Activated CD4-positive, alpha-beta memory T cell treated with anti-CD3 and anti-CD28 coated beads, Interleukin-2, amount 10 ng/mL, durations not matched to agents 7 days and 5 days (primary cell): ENCODE measurements at regions not wholly inside any gene's neighbourhood (a gene's known extent, or its start where the extent isn't known, plus 50 kb on each side); places are given as distances from the start of the nearest gene placed in this dataset.
"Not testable (repeated sequence)": the region's sequence is repeated elsewhere in the genome, so short reads cannot be mapped to it uniquely, and the experiment has no call there.

Experiments
- CTCF ChIA-PET: fragments of 350-600 bp; sonication (Branson Sonifier 250); formaldehyde crosslinking; loops from one replicate; lab custom pipeline; 2021; ENCODE audit warnings: antibody characterized with exemption, inconsistent platforms; lab: Charles Lee
- POLR2A ChIA-PET: fragments of 350-600 bp; sonication (Branson Sonifier 250); formaldehyde crosslinking; loops from one replicate; lab custom pipeline; 2021; ENCODE audit warnings: antibody characterized with exemption; lab: Charles Lee
- DNase-seq: peaks from one replicate; pipeline ENCODE4 v3.0.0-alpha.2; 2020
- H3K27ac Mint-ChIP-seq: one replicate; pipeline ENCODE4 v1.8.0; 2021; ENCODE audit warnings: mild to moderate bottlenecking, mixed read lengths
- H3K27me3 Mint-ChIP-seq: one replicate; pipeline ENCODE4 v1.8.0; 2021; ENCODE audit warnings: mixed read lengths
- H3K36me3 Mint-ChIP-seq: one replicate; pipeline ENCODE4 v1.8.0; 2021; ENCODE audit warnings: low read depth, mixed read lengths
- H3K4me1 Mint-ChIP-seq: one replicate; pipeline ENCODE4 v1.8.0; 2021; ENCODE audit warnings: mixed read lengths
- H3K4me3 Mint-ChIP-seq: one replicate; pipeline ENCODE4 v1.8.0; 2021; ENCODE audit warnings: mild to moderate bottlenecking, mixed read lengths
- H3K9me3 Mint-ChIP-seq: one replicate; pipeline ENCODE4 v1.8.0; 2021; ENCODE audit warnings: mixed read lengths

DNA sequence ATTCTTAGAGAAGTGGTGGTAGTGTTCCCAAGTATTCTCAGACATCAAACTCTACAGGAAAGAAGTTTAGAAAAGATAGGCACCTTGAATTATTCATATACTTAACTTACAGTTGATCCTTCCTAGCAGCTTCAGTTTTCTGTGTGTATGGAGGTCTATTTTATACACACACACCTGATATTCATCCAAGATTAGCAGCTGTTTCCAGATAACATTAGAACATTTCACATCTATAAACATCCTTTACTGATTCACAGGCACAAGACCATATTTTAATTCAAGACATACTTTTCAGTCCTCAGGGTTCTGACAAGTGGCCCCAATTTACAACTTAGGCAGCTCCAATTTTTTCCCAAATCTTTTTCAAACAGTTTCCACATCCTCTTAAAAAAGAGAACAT is 287.8 kb upstream of the USP25 start:
- Mint-ChIP-seq H3K9me3 (no peaks in the 10 kb centered on the region), H3K27me3 (no peaks in the 10 kb centered on the region), H3K4me1 (no peaks in the 10 kb centered on the region), H3K36me3 (no peaks in the 10 kb centered on the region), H3K27ac (no peak overlapping the region), H3K4me3 (no peak overlapping the region)
- CTCF ChIA-PET = no interaction called here
- DNase-seq = no peak
- POLR2A ChIA-PET = no interaction called here

DNA sequence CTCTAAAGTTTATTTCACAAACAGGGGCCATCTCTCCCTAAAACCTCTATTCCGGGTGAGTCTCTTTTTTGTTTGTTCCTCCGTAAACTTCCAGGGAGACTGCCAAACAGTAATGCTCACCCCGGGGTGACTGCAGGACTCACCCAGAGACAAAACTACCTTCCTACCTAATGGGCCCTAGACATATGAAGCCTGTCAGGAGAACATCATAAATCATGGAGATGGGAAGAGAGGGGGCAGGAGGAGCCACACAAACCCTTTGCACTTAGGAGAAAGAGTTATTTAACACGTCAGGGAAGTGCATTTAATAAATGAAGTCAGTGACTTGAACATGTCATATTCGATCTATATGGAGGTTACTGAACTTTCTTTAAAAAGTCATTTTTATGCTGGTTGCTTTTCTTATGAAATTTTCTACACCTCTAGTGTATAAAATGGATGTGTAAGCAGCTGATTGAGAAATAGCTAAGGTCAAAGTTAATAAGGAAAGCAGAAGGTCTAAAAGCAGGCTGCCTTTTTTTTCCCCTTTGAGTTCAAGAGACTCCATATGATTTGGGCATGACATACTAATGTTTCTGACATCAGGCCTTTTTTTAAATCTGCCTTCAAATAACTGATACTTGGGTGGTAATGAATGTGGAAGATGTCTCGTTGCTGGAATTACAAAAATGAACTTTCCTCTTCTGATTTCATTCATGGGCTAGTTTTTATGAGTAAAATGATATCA is 286.9 kb upstream of the USP25 start:
- no peak for DNase-seq
- H3K27ac Mint-ChIP-seq = no peak overlapping the region
- POLR2A ChIA-PET = no interaction called here
- CTCF ChIA-PET = no interaction called here
- no peaks in the 10 kb centered on the region for H3K9me3 Mint-ChIP-seq
- no peaks in the 10 kb centered on the region for H3K36me3 Mint-ChIP-seq
- H3K4me3 Mint-ChIP-seq = no peak overlapping the region
- H3K4me1 Mint-ChIP-seq = no peaks in the 10 kb centered on the region
- H3K27me3 Mint-ChIP-seq = no peaks in the 10 kb centered on the region

DNA sequence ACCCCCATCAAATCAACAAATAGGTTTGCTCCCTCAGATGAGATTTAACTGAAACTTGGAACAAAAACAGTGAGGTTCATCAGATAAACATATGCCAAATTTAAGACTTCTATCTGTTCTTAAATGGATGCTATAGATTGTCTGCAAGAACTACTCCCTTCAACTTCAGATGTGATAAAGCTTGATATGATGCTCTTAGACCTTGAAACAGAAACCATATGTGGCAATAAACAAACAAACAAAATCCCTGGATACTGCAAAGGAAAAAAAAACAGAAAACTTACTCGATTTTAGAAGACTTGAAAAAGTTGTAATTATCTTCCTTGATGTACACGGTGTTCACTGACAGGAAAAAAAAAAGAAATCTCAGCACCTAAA is 286.1 kb upstream of the USP25 start:
- Mint-ChIP-seq H3K4me1 (no peaks in the 10 kb centered on the region), H3K27me3 (no peaks in the 10 kb centered on the region), H3K27ac (no peak overlapping the region), H3K4me3 (no peak overlapping the region), H3K36me3 (no peaks in the 10 kb centered on the region), H3K9me3 (no peaks in the 10 kb centered on the region)
- ChIA-PET POLR2A (no interaction called here), CTCF (no interaction called here)
- no peak for DNase-seq

DNA sequence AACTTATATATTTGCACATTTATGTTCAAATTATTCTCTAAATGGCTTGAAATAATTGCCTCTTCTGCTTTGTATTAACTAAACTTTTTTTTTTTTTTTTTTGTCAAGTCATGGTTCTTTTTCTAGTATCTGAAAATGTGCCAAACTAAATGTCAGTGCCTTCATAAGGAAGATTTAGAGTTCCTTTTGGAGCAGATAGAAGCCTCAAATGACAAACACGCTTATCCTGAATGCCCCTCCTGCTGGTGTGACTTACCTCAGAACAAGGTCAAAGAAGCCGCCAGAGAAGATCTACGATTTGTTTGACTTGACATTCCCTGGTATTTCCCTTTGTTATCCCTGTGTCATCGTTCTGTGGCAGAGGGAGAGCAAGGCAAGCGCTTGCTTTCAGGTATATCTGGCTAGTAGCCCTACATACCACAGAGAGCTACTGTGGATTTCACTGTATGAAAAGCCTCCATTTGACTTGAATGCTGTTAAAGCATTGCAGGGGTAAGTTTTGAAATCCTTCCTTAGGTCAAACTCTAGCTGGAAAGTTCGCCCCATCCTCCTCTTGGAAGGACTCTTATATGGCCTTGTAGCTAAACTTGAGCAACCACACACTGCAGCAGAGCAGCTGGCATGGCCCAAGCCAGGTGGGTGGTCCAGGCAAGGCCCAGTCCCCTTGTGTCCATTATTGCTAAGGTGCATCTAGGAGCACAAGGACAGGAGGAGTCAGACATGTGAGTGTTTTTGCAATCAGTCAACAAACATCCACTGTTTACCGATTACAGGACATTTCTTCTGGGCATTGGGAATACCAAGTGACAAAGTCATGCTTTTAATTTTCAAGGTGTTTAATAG is 285.4 kb upstream of the USP25 start:
- H3K4me1 Mint-ChIP-seq = no peaks in the 10 kb centered on the region
- H3K4me3 Mint-ChIP-seq = no peak overlapping the region
- H3K27ac Mint-ChIP-seq = no peak overlapping the region
- no peak for DNase-seq
- CTCF ChIA-PET = no interaction called here
- H3K9me3 Mint-ChIP-seq = no peaks in the 10 kb centered on the region
- no peaks in the 10 kb centered on the region for H3K27me3 Mint-ChIP-seq
- POLR2A ChIA-PET = no interaction called here
- H3K36me3 Mint-ChIP-seq = no peaks in the 10 kb centered on the region

DNA sequence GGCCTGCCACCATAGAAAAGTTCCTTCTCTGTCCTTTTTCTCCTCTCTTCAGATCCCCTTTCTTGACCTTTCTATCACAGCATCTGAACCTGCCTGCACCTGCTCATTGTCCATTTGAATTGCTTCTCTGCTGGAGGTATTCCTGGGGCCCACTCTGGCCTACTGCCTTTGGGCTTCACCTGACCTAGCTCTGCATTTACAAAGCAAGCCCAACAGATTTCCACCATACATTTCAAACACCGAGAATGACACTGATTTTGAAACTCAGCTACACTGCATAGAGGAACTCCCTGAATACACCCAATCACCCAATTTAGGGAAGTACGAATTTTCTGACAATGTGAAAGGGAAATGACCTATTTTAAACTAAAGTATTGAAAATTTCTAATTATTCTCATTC is 284.5 kb upstream of the USP25 start:
- no peaks in the 10 kb centered on the region for H3K27me3 Mint-ChIP-seq
- no peaks in the 10 kb centered on the region for H3K4me1 Mint-ChIP-seq
- ChIA-PET CTCF (no interaction called here), POLR2A (no interaction called here)
- no peak overlapping the region for H3K4me3 Mint-ChIP-seq
- no peaks in the 10 kb centered on the region for H3K9me3 Mint-ChIP-seq
- no peak overlapping the region for H3K27ac Mint-ChIP-seq
- DNase-seq = no peak
- no peaks in the 10 kb centered on the region for H3K36me3 Mint-ChIP-seq

DNA sequence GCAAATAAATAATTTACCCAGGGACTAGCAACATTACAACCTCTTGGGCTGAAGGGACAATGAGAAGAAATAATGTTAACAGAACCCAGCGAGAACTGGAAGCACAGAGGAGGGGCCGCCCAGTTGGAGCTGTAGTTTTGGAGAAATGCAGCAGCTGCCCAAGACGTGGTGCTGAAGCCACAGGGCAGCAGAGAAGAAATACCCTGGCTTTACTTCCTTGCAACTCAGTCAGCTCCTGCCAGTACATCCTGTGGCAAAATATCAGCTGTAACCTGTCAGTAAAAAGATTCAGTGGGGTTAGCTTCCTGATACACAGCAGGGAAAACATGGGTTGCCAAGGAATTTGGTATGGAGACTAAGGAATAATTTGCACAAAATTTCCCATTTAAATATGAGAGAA is 283.6 kb upstream of the USP25 start:
- no peak overlapping the region for H3K27ac Mint-ChIP-seq
- H3K4me1 Mint-ChIP-seq = no peaks in the 10 kb centered on the region
- no peaks in the 10 kb centered on the region for H3K27me3 Mint-ChIP-seq
- no peaks in the 10 kb centered on the region for H3K36me3 Mint-ChIP-seq
- POLR2A ChIA-PET = no interaction called here
- no peak for DNase-seq
- H3K4me3 Mint-ChIP-seq = no peak overlapping the region
- CTCF ChIA-PET = no interaction called here
- no peaks in the 10 kb centered on the region for H3K9me3 Mint-ChIP-seq

DNA sequence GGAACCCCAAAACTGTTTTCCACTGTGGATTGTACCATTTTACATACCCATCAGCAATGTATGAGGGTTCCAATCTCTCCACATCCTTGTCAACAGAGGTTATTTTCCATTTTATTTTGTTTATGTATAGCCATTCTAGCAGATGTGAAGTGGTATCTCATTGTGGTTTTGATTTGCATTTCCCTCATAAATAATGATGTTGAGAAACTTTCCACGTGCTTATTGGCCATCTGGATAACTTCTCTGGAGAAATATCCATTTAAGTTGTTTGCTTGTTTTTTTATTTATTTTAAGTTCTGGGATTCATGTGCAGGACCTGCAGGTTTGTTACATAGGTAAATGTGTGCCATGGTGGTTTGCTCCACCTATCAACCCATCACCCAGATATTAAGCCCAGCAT is 280.2 kb upstream of the USP25 start:
- DNase-seq = no peak
- Mint-ChIP-seq H3K4me1 (no peaks in the 10 kb centered on the region), H3K4me3 (no peak overlapping the region), H3K9me3 (no peaks in the 10 kb centered on the region), H3K27me3 (no peaks in the 10 kb centered on the region), H3K36me3 (no peaks in the 10 kb centered on the region), H3K27ac (no peak overlapping the region)
- ChIA-PET CTCF (no interaction called here), POLR2A (no interaction called here)

DNA sequence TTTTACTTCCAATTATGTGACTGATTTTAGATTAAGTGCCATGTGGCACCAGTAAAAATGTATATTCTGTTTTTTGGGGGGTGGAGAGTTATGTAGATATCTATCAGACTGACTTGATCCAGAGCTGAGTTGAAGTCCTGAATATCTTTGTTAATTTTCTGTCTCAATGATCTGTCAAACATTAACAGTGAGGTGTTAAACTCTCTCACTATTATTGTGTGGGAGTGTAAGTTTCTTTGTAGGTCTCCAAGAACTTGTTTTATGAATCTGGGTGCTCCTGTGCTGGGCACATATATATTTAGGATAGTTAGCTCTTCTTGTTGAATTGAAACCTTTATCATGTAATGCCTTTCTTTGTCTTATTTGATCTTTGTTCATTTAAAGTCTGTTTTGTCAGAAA is 276.5 kb upstream of the USP25 start:
- no peaks in the 10 kb centered on the region for H3K27me3 Mint-ChIP-seq
- H3K36me3 Mint-ChIP-seq = no peaks in the 10 kb centered on the region
- H3K4me3 Mint-ChIP-seq = no peak overlapping the region
- ChIA-PET CTCF (no interaction called here), POLR2A (no interaction called here)
- H3K4me1 Mint-ChIP-seq = no peaks in the 10 kb centered on the region
- no peak overlapping the region for H3K27ac Mint-ChIP-seq
- DNase-seq = no peak
- no peaks in the 10 kb centered on the region for H3K9me3 Mint-ChIP-seq

DNA sequence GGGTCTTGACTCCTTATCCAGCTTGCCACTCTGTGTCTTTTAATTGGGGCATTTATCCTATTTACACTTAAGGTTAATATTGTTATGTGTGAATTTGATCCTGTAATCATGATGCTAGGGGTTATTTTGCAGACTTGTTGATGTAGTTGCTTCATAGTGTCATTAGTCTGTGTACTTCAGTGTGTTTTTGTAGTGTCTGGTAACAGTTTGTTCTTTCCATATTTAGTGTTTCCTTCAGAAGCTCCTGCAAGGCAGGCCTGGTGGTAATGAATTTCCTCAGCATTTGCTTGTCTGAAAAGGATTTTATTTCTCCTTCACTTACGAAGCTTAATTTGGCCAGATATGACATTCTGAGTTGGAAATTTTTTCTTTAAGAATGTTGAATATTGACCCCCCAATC is 276.0 kb upstream of the USP25 start:
- H3K4me3 Mint-ChIP-seq, H3K9me3 Mint-ChIP-seq, H3K4me1 Mint-ChIP-seq, H3K36me3 Mint-ChIP-seq, H3K27ac Mint-ChIP-seq, DNase-seq, H3K27me3 Mint-ChIP-seq, CTCF ChIA-PET, POLR2A ChIA-PET: not testable (repeated sequence)

DNA sequence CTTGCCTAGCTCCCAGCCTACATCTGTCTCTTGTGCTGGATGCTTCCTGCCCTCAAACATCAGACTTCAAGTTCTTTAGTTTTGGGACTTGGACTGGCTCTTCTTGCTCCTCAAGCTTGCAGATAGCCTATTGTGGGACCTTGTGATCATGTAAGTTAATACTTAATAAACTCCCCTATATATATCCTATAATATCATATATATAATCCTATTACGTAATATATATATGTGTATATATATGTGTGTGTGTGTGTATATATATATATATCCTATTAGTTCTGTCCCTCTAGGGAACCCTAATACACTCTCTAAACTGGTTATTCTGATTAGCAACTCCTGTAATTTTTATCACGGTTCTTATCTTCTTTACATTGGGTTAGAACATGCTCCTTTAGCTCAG is 274.9 kb upstream of the USP25 start:
- H3K9me3 Mint-ChIP-seq, DNase-seq, POLR2A ChIA-PET, H3K36me3 Mint-ChIP-seq, CTCF ChIA-PET, H3K27me3 Mint-ChIP-seq, H3K4me3 Mint-ChIP-seq, H3K4me1 Mint-ChIP-seq, H3K27ac Mint-ChIP-seq: not testable (repeated sequence)

DNA sequence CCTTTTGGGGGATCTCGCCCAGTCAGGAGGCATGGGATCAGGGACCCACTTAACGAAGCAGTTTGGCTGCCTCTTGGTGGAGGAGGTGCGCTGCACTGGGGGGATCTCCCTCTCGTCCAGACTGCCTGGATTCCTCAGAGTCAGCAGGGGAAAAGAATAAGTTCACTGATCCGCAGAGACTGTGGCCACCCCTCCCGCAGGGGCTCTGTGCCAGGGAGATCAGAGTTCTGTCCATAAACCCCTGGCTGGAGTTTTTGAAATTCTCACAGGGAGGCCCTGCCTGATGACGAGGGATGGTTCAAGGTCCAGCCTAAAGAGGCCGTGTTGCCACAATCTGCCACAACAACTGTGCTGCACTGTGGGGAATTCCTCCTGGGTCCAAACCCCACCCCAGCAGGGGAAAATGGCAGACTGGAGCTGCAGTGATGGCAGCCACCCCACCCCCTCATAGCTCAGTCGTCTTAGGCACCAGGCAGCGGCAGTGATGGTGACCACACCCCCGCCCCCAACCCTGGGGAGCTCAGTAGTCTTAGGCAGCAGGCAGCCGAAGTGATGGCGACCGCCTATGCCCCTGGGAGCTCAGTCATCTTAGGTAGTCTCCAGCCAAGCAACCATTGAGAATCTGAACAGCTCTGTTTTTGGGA is 273.8 kb upstream of the USP25 start:
- Mint-ChIP-seq H3K27ac (no peak overlapping the region), H3K4me3 (no peak overlapping the region), H3K4me1 (no peaks in the 10 kb centered on the region), H3K27me3 (no peaks in the 10 kb centered on the region), H3K9me3 (no peaks in the 10 kb centered on the region), H3K36me3 (no peaks in the 10 kb centered on the region)
- DNase-seq = no peak
- CTCF ChIA-PET = no interaction called here
- POLR2A ChIA-PET = no interaction called here

DNA sequence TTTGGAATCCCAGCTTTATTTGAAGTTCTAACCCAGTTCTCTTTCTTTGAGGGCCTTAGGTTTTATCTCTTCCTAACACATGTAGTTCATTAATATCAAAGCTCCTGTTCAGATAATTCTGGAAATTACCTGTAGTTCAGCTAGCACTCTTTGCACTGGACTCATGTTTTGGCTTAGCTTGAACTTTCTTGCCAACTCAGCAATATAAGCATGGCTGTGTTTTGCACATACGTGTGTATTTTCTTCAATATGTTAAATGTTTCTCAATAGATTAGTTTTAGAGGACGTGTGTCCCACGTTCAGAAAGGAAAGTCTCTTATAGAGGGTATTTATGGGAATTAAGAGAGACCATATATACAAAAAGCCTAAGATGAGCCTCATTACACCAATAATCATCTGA is 271.8 kb upstream of the USP25 start:
- ChIA-PET POLR2A (no interaction called here), CTCF (no interaction called here)
- Mint-ChIP-seq H3K27me3 (no peaks in the 10 kb centered on the region), H3K4me3 (no peak overlapping the region), H3K36me3 (no peaks in the 10 kb centered on the region), H3K9me3 (no peaks in the 10 kb centered on the region), H3K4me1 (no peaks in the 10 kb centered on the region), H3K27ac (no peak overlapping the region)
- no peak for DNase-seq

DNA sequence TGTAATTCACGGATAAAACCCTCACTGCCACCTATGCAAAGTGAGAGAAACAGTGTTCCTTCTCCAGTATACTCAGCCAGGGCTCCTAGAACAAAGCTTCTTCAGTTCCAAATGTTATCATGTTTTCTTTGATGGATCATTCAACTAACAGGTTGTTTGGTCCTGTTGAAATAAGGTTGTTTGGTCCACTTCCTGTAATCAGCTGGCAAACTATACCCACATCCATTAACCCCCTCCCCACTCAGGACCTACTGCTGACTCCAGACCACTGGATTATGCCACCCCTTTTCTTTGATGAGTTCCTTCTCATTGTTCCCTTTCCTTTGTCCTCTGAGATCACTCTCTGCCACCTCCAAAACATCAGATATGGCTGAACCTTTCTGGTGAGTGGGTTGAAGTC is 267.7 kb upstream of the USP25 start:
- POLR2A ChIA-PET = no interaction called here
- Mint-ChIP-seq H3K4me3 (no peak overlapping the region), H3K27ac (no peak overlapping the region), H3K27me3 (no peaks in the 10 kb centered on the region), H3K4me1 (no peaks in the 10 kb centered on the region), H3K9me3 (no peaks in the 10 kb centered on the region), H3K36me3 (no peaks in the 10 kb centered on the region)
- no peak for DNase-seq
- CTCF ChIA-PET = no interaction called here
